IMR-90 (cell line): ENCODE measurements at regions not wholly inside any gene's neighbourhood (a gene's known extent, or its start where the extent isn't known, plus 50 kb on each side); places are given as distances from the start of the nearest gene placed in this dataset.

Experiments
- ATAC-seq: fragments of 200-7000 bp; cut with Tn5 transposase; 2 replicates; pipeline ENCODE4 v1.9.1; 2020; ENCODE audit warnings: low read depth, mild to moderate bottlenecking, moderate library complexity
- BruUV-seq: library from RNA; stranded (reverse); fragments of 400-500 nt; replicated peaks from 2 replicates; lab custom pipeline; 2021; lab: Mats Ljungman, UMichigan
- CTCF ChIA-PET: fragments of 300-600 bp; formaldehyde crosslinking; extraction: SDS; loops from one replicate; lab custom pipeline; 2021; ENCODE audit warnings: antibody characterized with exemption; lab: Yijun Ruan, JAX
- POLR2A ChIA-PET: fragments of 300-600 bp; sonication (Branson Sonifier 250); formaldehyde crosslinking; loops from one replicate; lab custom pipeline; 2022; ENCODE audit warnings: antibody characterized with exemption; ENCODE audit not compliant: unreplicated experiment; lab: Charles Lee
- DNase-seq: peaks from one replicate; pipeline ENCODE4 v3.0.0; 2013
- H2AFZ ChIP-seq: replicated peaks from 2 replicates; pipeline ENCODE3; 2013; ENCODE audit warnings: low read length, mild to moderate bottlenecking; ENCODE audit not compliant: poor library complexity
- H2AK5ac ChIP-seq: 2 replicates; pipeline ENCODE4 v1.6.1; 2013; ENCODE audit warnings: low read depth, low read length, inconsistent platforms
- H2AK9ac ChIP-seq: replicated peaks from 2 replicates; pipeline ENCODE3; 2013; ENCODE audit warnings: mild to moderate bottlenecking, low read depth, low read length, moderate library complexity; ENCODE audit not compliant: poor library complexity
- H2BK120ac ChIP-seq: 2 replicates; pipeline ENCODE4 v1.6.1; 2013; ENCODE audit warnings: low read depth, low read length, inconsistent platforms
- H2BK15ac ChIP-seq: 3 replicates; pipeline ENCODE4 v1.6.1; 2013; ENCODE audit warnings: low read depth, low read length, inconsistent platforms
- H2BK20ac ChIP-seq: 2 replicates; pipeline ENCODE4 v1.6.1; 2013; ENCODE audit warnings: low read depth, mild to moderate bottlenecking, inconsistent platforms, low read length, moderate library complexity
- H2BK5ac ChIP-seq: 2 replicates; pipeline ENCODE4 v1.6.1; 2013; ENCODE audit warnings: mild to moderate bottlenecking, low read depth, low read length, inconsistent platforms; ENCODE audit not compliant: poor library complexity, severe bottlenecking
- H3K14ac ChIP-seq: replicated peaks from 2 replicates; pipeline ENCODE4 v1.6.1; 2013; ENCODE audit warnings: low read depth, low read length, inconsistent platforms
- H3K18ac ChIP-seq: 2 replicates; pipeline ENCODE4 v1.6.1; 2013; ENCODE audit warnings: low read depth, low read length, control low read depth
- H3K23ac ChIP-seq: 2 replicates; pipeline ENCODE4 v1.6.1; 2013; ENCODE audit warnings: low read depth, low read length, inconsistent platforms
- H3K27ac ChIP-seq: 2 replicates; pipeline ENCODE4 v1.5.1; 2013; ENCODE audit warnings: mild to moderate bottlenecking, control low read depth, low read length; ENCODE audit not compliant: insufficient read depth
- H3K27me3 ChIP-seq: 2 replicates; pipeline ENCODE4 v1.6.1; 2013; ENCODE audit warnings: low read length; ENCODE audit not compliant: control insufficient read depth, insufficient read depth
- H3K36me3 ChIP-seq: 2 replicates; pipeline ENCODE4 v1.6.1; 2013; ENCODE audit warnings: low read length, mixed read lengths; ENCODE audit not compliant: control insufficient read depth, insufficient read depth
- H3K4ac ChIP-seq: 2 replicates; pipeline ENCODE4 v1.6.1; 2013; ENCODE audit warnings: low read depth, low read length, inconsistent platforms
- H3K4me1 ChIP-seq: 2 replicates; pipeline ENCODE4 v1.6.1; 2013; ENCODE audit warnings: low read length, mixed read lengths; ENCODE audit not compliant: control insufficient read depth, insufficient read depth
- H3K4me2 ChIP-seq: 2 replicates; pipeline ENCODE4 v1.6.1; 2013; ENCODE audit warnings: low read depth, mild to moderate bottlenecking, control low read depth, low read length, moderate library complexity
- H3K4me3 ChIP-seq: 2 replicates; pipeline ENCODE4 v1.5.1; 2013; ENCODE audit warnings: low read depth, mild to moderate bottlenecking, control low read depth, low read length, moderate library complexity; ENCODE audit not compliant: insufficient read depth
- H3K56ac ChIP-seq: 2 replicates; pipeline ENCODE4 v1.6.1; 2013; ENCODE audit warnings: low read length, inconsistent platforms; ENCODE audit not compliant: insufficient read depth; ENCODE audit errors: extremely low read depth
- H3K79me1 ChIP-seq, 2 experiments: 2 replicates each; pipeline ENCODE4 v1.6.1; 2013; ENCODE audit warnings: low read length in 2 of 2, inconsistent platforms in 1 of 2, low read depth in 1 of 2
- H3K9ac ChIP-seq: 2 replicates; pipeline ENCODE4 v1.6.1; 2013; ENCODE audit warnings: low read depth, low read length, control low read depth
- H3K9me1 ChIP-seq: 2 replicates; pipeline ENCODE4 v1.6.1; 2013; ENCODE audit warnings: low read length, inconsistent platforms; ENCODE audit not compliant: insufficient read depth
- H3K9me3 ChIP-seq: 2 replicates; pipeline ENCODE4 v1.6.1; 2013; ENCODE audit warnings: low read length; ENCODE audit not compliant: control insufficient read depth, insufficient read depth
- H4K20me1 ChIP-seq: 2 replicates; pipeline ENCODE4 v1.6.1; 2013; ENCODE audit warnings: low read length, inconsistent platforms; ENCODE audit not compliant: insufficient read depth
- H4K5ac ChIP-seq: 2 replicates; pipeline ENCODE4 v1.6.1; 2013; ENCODE audit warnings: mild to moderate bottlenecking, low read depth, low read length, control low read depth
- H4K8ac ChIP-seq, 2 experiments: 2 replicates each; pipeline ENCODE4 v1.6.1; 2013; ENCODE audit warnings: low read depth in 2 of 2, low read length in 2 of 2, control low read depth in 1 of 2, inconsistent platforms in 1 of 2
- H4K91ac ChIP-seq: 2 replicates; pipeline ENCODE4 v1.6.1; 2013; ENCODE audit warnings: low read depth, low read length, inconsistent platforms; ENCODE audit not compliant: insufficient read depth
- SMC3 ChIP-seq: fragments of 150-350 bp; IDR thresholded peaks from 2 replicates; pipeline ENCODE4 v1.6.1; 2016; ENCODE audit warnings: low read depth, mild to moderate bottlenecking, antibody characterized with exemption, low read length, moderate library complexity
- WGBS, 2 experiments: methylation state at CpG; one replicate each; pipeline versions ENCODE4 v1.1.5 to v1.1.7; 2013; ENCODE audit warnings: missing lambda C conversion rate in 2 of 2; ENCODE audit not compliant: insufficient read length in 1 of 2; ENCODE audit errors: extremely low coverage in 2 of 2; 5-methylcytosine and 5-hydroxymethylcytosine counted together
- dilution Hi-C: fragments of 300-500 bp; cut with HindIII; formaldehyde crosslinking; loops from one replicate; pipeline ENCODE4 v1.14.3; 2018; ENCODE audit warnings: low sequenced_read_pairs; ENCODE audit not compliant: unreplicated experiment
- in situ Hi-C: fragments of 300-500 bp; cut with MboI; formaldehyde crosslinking; loops from 3 replicates; pipeline ENCODE4 v1.14.3; 2019; ENCODE audit warnings: low sequenced_read_pairs, inconsistent platforms, mixed read lengths
- intact Hi-C: fragments of 100-400 bp; cut with micrococcal nuclease; formaldehyde crosslinking; loops from 2 replicates; pipeline ENCODE4 v1.10.0; 2022

GRCh38 chr6:77318256-77318655, 145.0 kb downstream of the HTR1B start:
- POLR2A ChIA-PET = no interaction called here
- BruUV-seq = no TSS peak
- no peak for TF ChIP-seq SMC3

More at GRCh38 chr6:77318256-77318655, 145.0 kb downstream of the HTR1B start:
- H2AK9ac ChIP-seq = no peak overlapping the region
- no peak overlapping the region for H3K9ac ChIP-seq
- CTCF ChIA-PET = interaction anchor here (0.6 kb wide), 1 partner anchor 1555 kb away, joined by 3 read pairs; no protein-coding TSS in a partner anchor
- H4K8ac ChIP-seq = no peak overlapping the region
- no peak overlapping the region for H2AFZ ChIP-seq
- H3K27ac ChIP-seq = no peak overlapping the region
- dilution Hi-C loops (no loop called here), in situ Hi-C loops (no loop called here), intact Hi-C loops (no loop called here)
- DNase-seq = no peak
- H3K4me3 ChIP-seq = no peak overlapping the region
- H2AK5ac ChIP-seq = no peak overlapping the region
- no peak overlapping the region for H4K91ac ChIP-seq
- no peak for ATAC-seq
- H4K5ac ChIP-seq = no peak overlapping the region
- no peaks in the 10 kb centered on the region for H3K9me3 ChIP-seq
- no peak overlapping the region for H3K56ac ChIP-seq
- no peaks in the 10 kb centered on the region for H3K36me3 ChIP-seq
- no peaks in the 10 kb centered on the region for H3K4me1 ChIP-seq
- H3K18ac ChIP-seq = no peak overlapping the region
- H3K79me1 ChIP-seq = no peaks in the 10 kb centered on the region; a peak in 1 of 4 replicates
- H3K4me2 ChIP-seq = no peak overlapping the region
- H2BK120ac ChIP-seq = no peak overlapping the region
- no peak overlapping the region for H3K14ac ChIP-seq
- H3K27me3 ChIP-seq = no peaks in the 10 kb centered on the region
- H2BK20ac ChIP-seq = no peak overlapping the region
- no peaks in the 10 kb centered on the region for H4K20me1 ChIP-seq
- no peaks in the 10 kb centered on the region for H3K9me1 ChIP-seq
- WGBS, 2 experiments = no CpG with 5 or more reads among the region's 1 CpG
- no peak overlapping the region for H2BK15ac ChIP-seq
- H3K4ac ChIP-seq = no peak overlapping the region
- H3K23ac ChIP-seq = no peak overlapping the region
- no peak overlapping the region for H2BK5ac ChIP-seq
